ENCODE measurements at regions not wholly inside any gene's neighbourhood (a gene's known extent, or its start where the extent isn't known, plus 50 kb on each side); places are given as distances from the start of the nearest gene placed in this dataset.

GRCh38 chr14:27253966-27254365, 656.1 kb upstream of the NOVA1 start:
- no peak overlapping the region for H3K27ac ChIP-seq (ENCODE audit: low read length)
- no peak overlapping the region for H2AFZ ChIP-seq (ENCODE audit: low read depth, low read length)
- TF ChIP-seq EZH2 (IDR thresholded peaks at IDR 0.05; ENCODE audit: borderline replicate concordance, low read depth, low read length, severe bottlenecking) = no peak
- TF ChIP-seq CTCF (IDR thresholded peaks at IDR 0.05; ENCODE audit: borderline replicate concordance, extremely low read depth, low read length, poor library complexity, severe bottlenecking) = no peak
- no peak overlapping the region for H3K9ac ChIP-seq (ENCODE audit: low read depth, low read length)
- no peak for DNase-seq
- H4K20me1 ChIP-seq (ENCODE audit: insufficient read depth, low read length) = no peaks in the 10 kb centered on the region
- ATAC-seq (ENCODE audit: insufficient read depth, low read depth) = no peak
- no peaks in the 10 kb centered on the region for H3K27me3 ChIP-seq (ENCODE audit: insufficient read depth, low read length, poor library complexity)
- no peaks in the 10 kb centered on the region for H3K79me2 ChIP-seq (ENCODE audit: insufficient read depth, low read length)
- H3K9me3 ChIP-seq (ENCODE audit: insufficient read depth, low read length, severe bottlenecking) = no peaks in the 10 kb centered on the region
- no peaks in the 10 kb centered on the region for H3K36me3 ChIP-seq (ENCODE audit: insufficient read depth, low read length)
- H3K4me1 ChIP-seq (ENCODE audit: insufficient read depth, low read length) = no peaks in the 10 kb centered on the region
- no peak overlapping the region for H3K4me2 ChIP-seq (ENCODE audit: insufficient read depth, low read length)
- no peak overlapping the region for H3K4me3 ChIP-seq (ENCODE audit: low read depth in 1 of 2, low read length in 2 of 2)

GRCh38 chr14:27256805-27257204, 659.0 kb upstream of the NOVA1 start:
- Histone ChIP-seq H3K9ac (ENCODE audit: low read depth, low read length) (no peak overlapping the region), H3K27me3 (ENCODE audit: insufficient read depth, low read length, poor library complexity) (no peaks in the 10 kb centered on the region), H3K4me3 (ENCODE audit: low read depth in 1 of 2, low read length in 2 of 2) (no peak overlapping the region), H3K79me2 (ENCODE audit: insufficient read depth, low read length) (no peaks in the 10 kb centered on the region), H2AFZ (ENCODE audit: low read depth, low read length) (no peak overlapping the region), H4K20me1 (ENCODE audit: insufficient read depth, low read length) (no peaks in the 10 kb centered on the region), H3K27ac (ENCODE audit: low read length) (no peak overlapping the region), H3K9me3 (ENCODE audit: insufficient read depth, low read length, severe bottlenecking) (no peaks in the 10 kb centered on the region), H3K4me2 (ENCODE audit: insufficient read depth, low read length) (no peak overlapping the region), H3K4me1 (ENCODE audit: insufficient read depth, low read length) (no peaks in the 10 kb centered on the region), H3K36me3 (ENCODE audit: insufficient read depth, low read length) (no peaks in the 10 kb centered on the region)
- TF ChIP-seq CTCF (IDR thresholded peaks at IDR 0.05; ENCODE audit: borderline replicate concordance, extremely low read depth, low read length, poor library complexity, severe bottlenecking) (no peak), EZH2 (IDR thresholded peaks at IDR 0.05; ENCODE audit: borderline replicate concordance, low read depth, low read length, severe bottlenecking) (no peak)
- DNase-seq (no peak), ATAC-seq (ENCODE audit: insufficient read depth, low read depth) (no peak)

- no peaks in the 10 kb centered on the region for H3K79me2 ChIP-seq (ENCODE audit: insufficient read depth, low read length)
- H3K27me3 ChIP-seq (ENCODE audit: insufficient read depth, low read length, poor library complexity) = no peaks in the 10 kb centered on the region
- TF ChIP-seq CTCF (IDR thresholded peaks at IDR 0.05; ENCODE audit: borderline replicate concordance, extremely low read depth, low read length, poor library complexity, severe bottlenecking) (no peak), EZH2 (IDR thresholded peaks at IDR 0.05; ENCODE audit: borderline replicate concordance, low read depth, low read length, severe bottlenecking) (no peak)
- ATAC-seq (ENCODE audit: insufficient read depth, low read depth) (no peak), DNase-seq (no peak)
- no peaks in the 10 kb centered on the region for H4K20me1 ChIP-seq (ENCODE audit: insufficient read depth, low read length)
- no peak overlapping the region for H3K4me2 ChIP-seq (ENCODE audit: insufficient read depth, low read length)
- no peak overlapping the region for H3K4me3 ChIP-seq (ENCODE audit: low read depth in 1 of 2, low read length in 2 of 2)
- H3K4me1 ChIP-seq (ENCODE audit: insufficient read depth, low read length) = no peaks in the 10 kb centered on the region
- no peak overlapping the region for H2AFZ ChIP-seq (ENCODE audit: low read depth, low read length)
- no peak overlapping the region for H3K27ac ChIP-seq (ENCODE audit: low read length)
- no peaks in the 10 kb centered on the region for H3K36me3 ChIP-seq (ENCODE audit: insufficient read depth, low read length)
- no peaks in the 10 kb centered on the region for H3K9me3 ChIP-seq (ENCODE audit: insufficient read depth, low read length, severe bottlenecking)
- no peak overlapping the region for H3K9ac ChIP-seq (ENCODE audit: low read depth, low read length)
Observed at GRCh38 chr14:27267876-27268275, 670.0 kb upstream of the NOVA1 start.

GRCh38 chr14:27270716-27271115, 672.9 kb upstream of the NOVA1 start:
- Histone ChIP-seq H3K4me1 (ENCODE audit: insufficient read depth, low read length) (no peaks in the 10 kb centered on the region), H3K27me3 (ENCODE audit: insufficient read depth, low read length, poor library complexity) (no peaks in the 10 kb centered on the region), H3K36me3 (ENCODE audit: insufficient read depth, low read length) (no peaks in the 10 kb centered on the region), H3K9me3 (ENCODE audit: insufficient read depth, low read length, severe bottlenecking) (no peaks in the 10 kb centered on the region), H3K4me2 (ENCODE audit: insufficient read depth, low read length) (no peak overlapping the region), H4K20me1 (ENCODE audit: insufficient read depth, low read length) (no peaks in the 10 kb centered on the region), H3K79me2 (ENCODE audit: insufficient read depth, low read length) (no peaks in the 10 kb centered on the region), H3K9ac (ENCODE audit: low read depth, low read length) (no peak overlapping the region), H3K4me3 (ENCODE audit: low read depth in 1 of 2, low read length in 2 of 2) (no peak overlapping the region), H3K27ac (ENCODE audit: low read length) (no peak overlapping the region), H2AFZ (ENCODE audit: low read depth, low read length) (no peak overlapping the region)
- no peak for TF ChIP-seq CTCF (IDR thresholded peaks at IDR 0.05; ENCODE audit: borderline replicate concordance, extremely low read depth, low read length, poor library complexity, severe bottlenecking)
- TF ChIP-seq EZH2 (IDR thresholded peaks at IDR 0.05; ENCODE audit: borderline replicate concordance, low read depth, low read length, severe bottlenecking) = no peak
- no peak for ATAC-seq (ENCODE audit: insufficient read depth, low read depth)
- no peak for DNase-seq
